ENCODE measurements at regions not wholly inside any gene's neighbourhood (a gene's known extent, or its start where the extent isn't known, plus 50 kb on each side); places are given as distances from the start of the nearest gene placed in this dataset.

GRCh38 chr5:3341446-3342240 lies 254.0 kb upstream of the IRX1 start:
- TF ChIP-seq POLR2AphosphoS2 (IDR thresholded peaks at IDR 0.05; ENCODE audit: low read depth, low read length), result no peak
- no peak for TF ChIP-seq MXI1 (IDR thresholded peaks at IDR 0.05; ENCODE audit: low read depth, low read length)
- no peak for TF ChIP-seq EP300 (IDR thresholded peaks at IDR 0.05; ENCODE audit: borderline replicate concordance in 1 of 2, control insufficient read depth in 1 of 2, low read depth in 2 of 2, low read length in 2 of 2)
- TF ChIP-seq CTCF (IDR thresholded peaks at IDR 0.05 in 2 of 3, conservative IDR thresholded peaks at IDR 0.05 in 1 of 3; ENCODE audit: control insufficient read depth in 2 of 3, extremely low read depth in 1 of 3, insufficient read depth in 1 of 3, low read depth in 3 of 3, low read length in 3 of 3), result no peak
- no peak for TF ChIP-seq RBBP5 (conservative IDR thresholded peaks at IDR 0.05)
- TF ChIP-seq RAD21 (IDR thresholded peaks at IDR 0.05; ENCODE audit: insufficient read depth, low read depth, low read length), result no peak
- no peak for TF ChIP-seq EGR1 (IDR thresholded peaks at IDR 0.05; ENCODE audit: borderline replicate concordance in 1 of 2, low read depth in 2 of 2, low read length in 2 of 2)
- TF ChIP-seq TCF3 (IDR thresholded peaks at IDR 0.05; ENCODE audit: borderline replicate concordance, insufficient read depth, low read depth, low read length), result no peak
- TF ChIP-seq REST (IDR thresholded peaks at IDR 0.05; ENCODE audit: low read depth, low read length), result no peak
- TF ChIP-seq PKNOX1 (IDR thresholded peaks at IDR 0.05), result no peak
